HG03139 (cell line): ENCODE measurements at regions not wholly inside any gene's neighbourhood (a gene's known extent, or its start where the extent isn't known, plus 50 kb on each side); places are given as distances from the start of the nearest gene placed in this dataset.
"Not testable (repeated sequence)": the region's sequence is repeated elsewhere in the genome, so short reads cannot be mapped to it uniquely, and the experiment has no call there.

Experiments used
- ATAC-seq: cut with Tn5 transposase; IDR thresholded peaks from one replicate; pipeline ENCODE4 v1.9.1; 2021; ENCODE audit not compliant: unreplicated experiment

DNA sequence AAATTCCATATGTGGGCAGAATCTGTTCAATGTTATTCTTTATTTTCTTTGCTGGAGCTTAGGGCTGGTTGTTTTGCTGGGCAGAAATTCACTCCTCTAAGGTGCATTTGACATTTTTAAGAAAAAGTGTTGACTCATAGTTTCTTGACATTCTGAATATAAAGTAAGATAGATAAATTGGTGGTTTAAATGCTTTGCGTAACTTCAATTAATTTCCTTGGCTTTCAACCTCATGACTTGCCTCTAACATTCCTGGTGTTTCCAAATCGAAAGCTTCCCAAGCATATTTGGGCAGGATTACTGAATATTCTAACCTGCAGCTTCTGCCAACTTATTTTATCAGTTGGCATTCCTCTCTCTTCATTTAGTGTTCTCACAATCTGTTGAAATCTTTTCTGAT is 718.7 kb upstream of the ADGRB3 start:
- ATAC-seq = no peak

DNA sequence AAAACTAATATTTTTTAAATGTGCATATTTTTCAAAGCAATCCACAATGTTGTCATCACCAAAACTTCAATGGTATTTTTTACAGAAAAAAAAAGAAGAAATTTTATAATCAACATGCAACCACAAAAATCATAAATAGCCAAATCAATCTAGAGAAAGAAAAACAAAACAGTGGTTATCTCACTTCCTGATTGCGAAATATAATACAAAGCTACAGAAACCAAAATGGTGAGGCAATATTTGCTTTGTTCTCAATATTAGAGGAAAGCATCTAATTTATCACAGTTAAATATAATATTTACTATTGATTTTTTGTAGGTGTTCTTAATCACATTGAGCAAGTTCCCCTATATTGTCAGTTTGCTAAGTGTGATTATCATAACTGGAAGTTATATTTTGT is 720.7 kb upstream of the ADGRB3 start:
- no peak for ATAC-seq

DNA sequence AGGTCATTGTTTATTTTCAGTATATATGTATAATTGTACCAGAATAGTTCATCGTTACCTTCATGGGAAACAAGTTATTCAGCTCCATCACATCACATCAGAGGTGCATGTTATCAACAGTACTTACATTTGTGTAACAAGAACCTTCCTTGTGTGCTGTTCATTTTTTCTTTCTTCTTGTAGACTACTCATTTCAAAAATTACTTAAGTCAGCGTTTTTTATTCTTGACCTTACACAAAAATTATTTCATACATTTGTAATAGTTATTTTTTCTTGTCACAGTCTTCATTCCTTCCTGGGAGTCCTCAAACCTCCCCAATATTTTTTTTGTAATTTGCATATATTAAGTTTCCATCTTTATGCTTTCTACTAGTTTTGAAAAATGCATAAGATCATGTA is 725.7 kb upstream of the ADGRB3 start:
- no peak for ATAC-seq

DNA sequence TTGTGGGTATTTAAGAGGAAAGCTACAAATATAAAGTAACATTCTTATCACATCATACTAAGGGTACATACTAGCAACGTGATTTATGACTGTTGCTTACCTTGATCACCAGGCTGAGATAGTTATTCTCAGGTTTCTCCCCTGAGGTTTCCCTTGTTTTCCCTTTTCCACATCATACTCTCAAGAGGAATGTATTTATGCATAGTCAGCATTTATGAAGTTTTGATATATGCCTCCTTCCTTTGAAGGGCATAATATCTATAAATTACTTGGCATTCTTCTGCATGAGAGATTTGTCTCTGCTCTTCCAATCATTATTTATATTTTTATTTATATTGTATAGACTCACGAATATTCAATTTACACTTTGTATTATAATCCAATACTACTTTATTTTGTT is 726.7 kb upstream of the ADGRB3 start:
- no peak for ATAC-seq

DNA sequence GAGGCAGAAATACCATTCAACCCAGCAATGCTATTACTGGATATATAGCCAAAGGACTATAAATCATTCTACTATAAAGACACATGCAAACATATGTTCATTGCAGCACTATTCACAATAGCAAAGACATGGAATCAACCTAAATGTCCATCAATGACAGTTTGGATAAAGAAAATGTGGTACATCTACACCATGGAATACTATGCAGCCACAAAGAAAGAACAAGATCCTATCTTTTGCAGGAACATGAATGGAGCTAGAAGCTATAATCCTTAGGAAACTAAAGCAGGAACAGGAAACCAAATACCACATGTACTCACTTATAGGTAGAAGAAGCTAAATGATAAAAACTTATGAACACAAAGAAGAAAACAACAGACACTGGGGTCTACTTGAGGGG is 730.3 kb upstream of the ADGRB3 start:
- not testable (repeated sequence) for ATAC-seq

DNA sequence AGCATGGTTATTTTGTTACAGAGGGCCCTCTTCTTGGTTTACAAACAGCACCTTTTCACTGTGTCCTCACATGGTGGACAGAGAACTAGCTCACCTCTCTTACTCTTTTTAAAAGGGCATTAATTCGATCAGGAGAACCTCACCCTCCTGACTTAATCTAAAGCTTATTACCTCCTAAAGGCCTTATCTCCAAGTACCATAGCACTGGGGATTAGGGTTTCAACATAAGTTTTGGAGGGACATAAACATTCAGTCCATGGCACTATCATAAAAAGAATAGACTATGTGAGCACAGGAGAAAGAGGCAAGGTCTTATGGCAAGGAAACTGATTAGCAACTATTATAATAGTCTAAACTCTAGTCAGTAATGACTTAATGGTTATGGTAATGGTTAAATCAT is 736.2 kb upstream of the ADGRB3 start:
- no peak for ATAC-seq

DNA sequence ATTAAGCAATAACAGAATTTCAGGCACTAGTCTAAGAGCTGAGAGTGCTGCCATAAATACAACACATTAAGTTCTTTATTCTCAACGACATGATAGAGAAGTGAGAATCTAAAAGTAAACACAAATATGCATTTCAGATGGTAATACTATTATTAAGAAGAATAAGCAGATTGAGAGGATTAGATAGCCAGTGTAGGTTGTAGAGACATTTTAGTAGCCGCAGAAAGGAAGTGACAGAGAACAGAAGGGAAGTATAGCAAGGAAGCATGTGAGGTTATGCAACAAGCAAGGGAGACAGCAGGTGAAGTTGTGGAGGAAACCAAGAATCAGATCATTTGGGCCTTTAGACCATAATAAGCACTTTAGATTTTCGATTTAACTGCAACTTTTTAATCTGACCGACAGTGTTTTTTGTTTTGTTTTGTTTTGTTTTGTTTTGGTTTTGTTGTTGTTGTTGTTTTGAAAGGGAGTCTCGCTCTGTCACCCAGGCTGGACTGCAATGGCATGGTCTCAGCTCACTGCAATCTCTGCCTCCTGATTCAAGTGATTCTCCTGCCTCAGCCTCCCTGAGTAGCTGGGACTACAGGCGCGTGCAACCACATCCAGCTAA is 737.0 kb upstream of the ADGRB3 start:
- no peak for ATAC-seq

DNA sequence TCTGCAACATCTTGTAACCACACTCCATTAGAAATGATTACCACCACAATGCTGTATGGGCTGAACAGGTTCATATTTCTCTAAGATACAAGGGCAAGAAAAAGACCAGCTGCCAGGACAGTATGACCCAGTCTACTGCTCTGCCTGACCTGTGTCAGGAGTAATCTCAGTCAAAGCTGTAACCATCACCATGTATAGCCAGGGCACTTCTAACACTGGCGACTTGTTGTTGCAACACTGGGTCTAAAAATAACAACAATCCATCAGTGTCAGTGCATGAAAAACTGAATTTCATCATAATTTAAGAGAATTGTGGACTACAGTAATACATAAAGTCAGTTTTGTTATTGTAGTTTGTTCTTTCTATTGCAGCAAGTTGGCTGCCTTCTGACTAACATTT is 738.6 kb upstream of the ADGRB3 start:
- no peak for ATAC-seq

DNA sequence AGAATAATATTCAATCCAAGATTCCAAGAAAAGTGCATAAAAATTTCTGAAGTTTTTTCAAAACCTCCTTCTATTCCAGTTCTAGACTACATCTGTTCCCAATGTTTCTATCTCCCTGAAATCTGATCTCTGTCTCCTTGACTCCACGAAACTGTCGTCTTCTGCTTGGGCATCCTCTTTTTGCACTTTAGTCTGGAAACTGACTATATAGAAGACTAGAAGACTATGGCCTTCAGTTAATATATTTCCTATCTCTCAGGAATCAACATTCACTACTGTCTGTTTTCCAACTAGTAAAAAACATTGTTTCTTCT is 745.4 kb upstream of the ADGRB3 start:
- no peak for ATAC-seq

DNA sequence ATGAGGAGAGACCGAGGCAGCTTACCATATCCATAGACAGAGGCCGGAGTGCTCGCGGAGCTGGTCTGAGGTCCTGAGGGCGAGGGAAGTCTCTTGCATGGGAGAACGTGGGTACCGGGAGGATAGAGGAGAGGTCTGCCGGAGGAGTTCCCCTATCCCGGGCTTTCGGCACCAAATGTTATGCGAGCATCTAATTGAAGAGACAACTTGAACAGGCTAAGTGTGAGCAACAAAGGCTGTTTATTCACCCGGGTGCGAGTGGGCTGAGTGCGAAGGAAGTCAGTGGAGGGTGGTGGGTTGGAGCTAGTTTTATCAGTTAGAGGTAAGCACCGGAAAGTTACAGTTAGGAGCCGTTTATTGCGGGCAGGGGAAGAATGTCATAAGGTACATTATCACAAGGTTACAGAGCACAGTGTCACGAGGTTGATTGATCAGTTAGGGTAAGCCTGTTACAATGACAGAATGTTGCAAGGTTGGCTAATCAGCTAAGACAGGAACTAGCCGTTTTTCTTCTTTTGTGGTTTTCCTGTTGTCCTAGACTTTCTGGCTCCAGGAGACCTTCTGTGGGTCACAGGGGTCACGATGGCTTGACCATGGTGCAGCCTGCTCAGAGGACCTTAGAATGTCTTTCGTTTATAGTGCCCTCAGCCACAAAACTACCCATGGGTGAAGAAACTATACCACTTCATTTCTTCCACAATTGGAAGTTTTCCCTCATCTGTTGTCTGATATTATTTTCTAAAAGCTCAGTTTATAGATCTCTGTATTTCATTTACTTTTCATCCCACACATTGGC is 746.0 kb upstream of the ADGRB3 start:
- no peak for ATAC-seq

DNA sequence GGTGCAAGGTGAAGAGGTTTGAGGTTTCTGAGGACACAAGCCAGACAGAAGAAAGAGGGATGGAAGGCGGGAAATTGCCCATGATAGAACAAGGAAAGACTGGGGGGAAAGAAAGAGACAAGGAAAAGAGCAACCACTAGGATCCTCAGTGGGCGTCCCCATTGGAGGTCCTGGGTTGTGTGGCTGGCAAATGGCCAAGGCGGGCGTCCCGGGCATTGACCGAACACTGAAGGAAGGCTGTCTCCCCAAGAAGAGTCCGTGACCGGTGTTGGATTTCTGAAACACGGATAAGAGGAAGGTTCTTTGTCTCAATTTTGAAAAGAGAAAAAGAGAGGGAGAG is 746.6 kb upstream of the ADGRB3 start:
- ATAC-seq = no peak

DNA sequence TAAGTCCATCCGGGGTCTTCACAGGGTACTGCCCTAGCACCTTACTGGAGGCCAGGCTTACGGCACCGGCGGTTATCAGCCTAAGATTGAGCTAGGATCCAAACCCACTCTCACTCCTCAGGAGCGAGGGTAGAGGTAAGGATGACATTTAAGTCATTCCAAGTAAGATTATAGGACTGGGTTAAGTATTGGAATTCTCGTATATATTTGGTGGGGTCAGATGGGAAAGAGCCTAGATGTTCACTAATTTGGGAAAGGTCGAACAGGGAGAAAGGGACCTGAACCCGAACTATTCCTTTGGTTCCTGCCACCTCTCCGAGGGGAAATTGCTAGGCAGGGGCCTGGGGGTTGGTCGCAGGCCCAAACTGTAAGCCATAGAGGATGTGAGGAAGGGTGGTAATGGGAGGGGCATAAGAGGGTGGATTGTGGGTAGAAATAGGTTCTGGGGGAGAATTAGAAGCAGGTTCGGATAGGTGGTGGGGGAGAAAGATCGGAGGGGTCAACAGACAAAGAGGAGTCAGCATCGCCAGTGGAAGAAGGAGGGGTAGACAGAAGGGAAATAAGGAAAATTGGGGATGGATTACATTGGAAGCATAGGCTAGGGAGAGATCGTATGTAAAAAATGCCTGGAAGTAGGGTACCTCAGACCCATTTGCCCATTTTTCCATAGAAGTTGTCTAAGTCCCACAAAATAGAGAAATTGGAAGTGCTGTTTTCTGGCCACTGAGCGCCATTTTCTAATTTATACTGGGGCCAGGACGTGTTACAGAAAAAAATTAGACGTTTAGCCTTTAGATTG is 747.1 kb upstream of the ADGRB3 start:
- no peak for ATAC-seq

DNA sequence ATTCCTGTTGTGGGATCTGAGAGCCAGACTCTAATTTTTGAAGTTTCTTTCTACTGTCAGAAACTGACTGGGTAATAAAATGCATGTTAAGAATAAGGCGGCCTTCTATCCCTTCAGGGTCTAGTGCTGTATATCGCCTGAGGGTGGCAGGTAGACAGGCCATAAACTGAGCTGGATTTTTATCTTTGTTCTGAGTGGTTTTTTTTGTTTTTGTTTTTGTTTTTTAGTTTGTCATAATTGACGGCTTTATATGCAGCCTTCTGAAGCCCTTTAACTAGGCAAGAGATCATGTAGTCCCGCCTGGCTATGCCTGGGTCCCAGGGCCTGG is 747.7 kb upstream of the ADGRB3 start:
- no peak for ATAC-seq

DNA sequence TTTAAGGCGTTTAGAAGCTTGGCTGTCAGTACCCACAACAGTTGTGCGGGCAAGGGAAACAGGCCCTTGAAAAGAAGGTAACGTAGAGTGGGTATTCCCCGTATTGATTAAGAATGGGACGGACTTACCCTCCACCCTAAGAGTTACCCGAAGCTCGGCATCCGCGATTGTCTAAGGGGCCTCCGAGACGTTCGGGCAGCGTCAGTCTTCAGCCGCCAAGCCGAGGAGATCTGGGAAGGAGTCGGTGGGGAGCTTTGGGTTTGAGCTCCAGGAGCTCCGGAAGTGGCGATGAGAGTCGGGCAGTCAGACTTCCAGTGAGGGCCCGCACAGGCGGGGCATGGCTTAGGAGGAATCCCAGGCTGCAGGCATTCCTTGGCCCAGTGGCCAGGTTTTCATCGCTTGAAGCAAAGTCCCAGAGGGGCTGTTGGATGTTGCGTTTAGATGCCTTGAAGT is 748.2 kb upstream of the ADGRB3 start:
- no peak for ATAC-seq

DNA sequence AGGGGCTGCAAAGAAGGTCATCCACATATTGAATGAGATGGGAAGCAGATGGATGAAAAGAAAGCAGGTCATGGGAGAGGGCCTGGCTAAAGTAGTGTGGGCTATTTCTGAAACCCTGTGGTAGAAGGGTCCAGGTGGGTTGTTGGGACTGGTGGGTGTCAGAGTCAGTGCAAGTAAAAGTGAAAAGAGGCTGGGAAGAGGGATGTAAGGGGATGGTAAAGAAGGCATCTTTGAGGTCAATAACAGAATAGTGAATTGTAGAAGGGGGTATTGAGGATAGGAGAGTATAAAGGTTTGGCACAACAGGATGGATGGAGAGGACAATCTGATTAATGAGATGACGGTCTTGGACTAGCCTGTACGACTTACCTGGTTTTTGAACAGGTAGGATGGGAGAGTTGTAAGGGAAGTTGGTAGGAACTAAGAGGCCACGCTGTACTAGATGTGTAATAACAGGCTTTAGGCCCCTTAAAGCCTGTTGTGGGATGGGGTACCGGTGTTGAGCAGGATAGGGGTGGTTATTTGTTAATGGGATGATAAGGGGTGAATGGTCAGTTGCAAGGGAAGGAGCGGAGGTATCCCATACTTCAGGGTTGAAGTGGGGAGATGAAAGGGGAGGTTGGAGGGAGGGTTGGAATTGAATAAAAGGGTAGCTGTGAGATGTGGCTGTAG is 748.9 kb upstream of the ADGRB3 start:
- no peak for ATAC-seq

DNA sequence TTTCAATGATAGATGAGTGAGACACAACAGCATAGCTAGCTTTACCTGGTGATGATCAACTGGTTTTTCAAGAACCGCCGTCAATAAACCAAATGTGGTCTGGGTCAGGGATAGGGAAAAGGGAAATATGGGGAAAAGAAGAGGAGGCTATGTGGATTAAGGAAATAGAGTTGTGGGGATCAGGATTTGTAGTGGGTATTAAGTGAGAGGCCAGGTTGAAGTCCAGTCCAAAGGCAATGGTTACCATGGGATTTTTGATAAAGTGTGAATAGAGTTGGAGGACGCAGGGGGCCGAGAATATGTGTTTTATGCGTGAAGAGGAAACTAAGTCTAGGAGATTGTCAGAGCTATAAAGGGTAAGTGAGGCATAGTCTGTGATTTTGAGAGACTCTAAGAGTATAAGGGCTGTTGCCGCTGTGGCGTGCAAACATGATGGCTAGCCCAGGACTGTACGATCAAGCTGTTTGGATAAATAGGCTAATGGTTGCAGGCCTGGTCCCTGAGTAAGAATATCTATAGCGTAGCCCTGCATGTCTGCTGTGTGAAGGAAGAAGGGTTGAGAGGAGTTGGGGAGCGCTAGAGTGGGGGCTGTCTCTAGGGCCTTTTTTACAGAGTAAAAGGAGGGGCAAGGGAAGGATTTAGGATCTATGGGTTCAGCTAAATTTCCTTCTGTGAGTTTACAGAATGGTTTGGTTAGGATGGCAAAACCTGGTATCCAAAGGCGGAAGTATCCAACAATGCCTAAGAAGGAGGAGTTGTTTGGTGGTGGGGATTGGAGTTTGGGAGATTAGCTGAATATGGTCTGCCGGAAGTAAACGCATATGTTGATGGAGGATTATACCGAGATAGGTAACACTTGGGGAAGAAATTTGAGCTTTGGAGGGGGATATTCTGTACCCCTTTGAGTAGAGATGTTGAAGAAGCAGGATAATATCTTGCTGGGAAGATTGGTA is 749.7 kb upstream of the ADGRB3 start:
- no peak for ATAC-seq

DNA sequence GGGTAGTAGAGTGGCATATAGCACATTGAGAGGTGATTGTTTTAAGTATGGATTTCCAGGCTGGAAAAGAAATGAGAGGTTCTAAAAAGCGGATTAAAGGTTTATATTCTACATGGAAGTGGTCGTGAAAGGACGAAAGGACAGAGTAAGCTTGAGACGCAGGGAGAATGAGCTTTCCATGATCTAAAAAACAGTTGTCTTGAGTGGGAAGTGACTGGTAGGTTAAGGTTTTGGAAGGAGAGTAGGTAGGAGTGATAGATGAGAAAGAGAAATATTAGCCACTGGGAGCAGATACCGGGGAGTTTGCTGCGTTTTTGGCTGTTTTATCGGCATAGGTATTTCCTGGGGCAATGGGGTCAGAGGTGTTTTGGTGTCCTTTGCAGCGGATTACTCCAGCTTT is 750.6 kb upstream of the ADGRB3 start:
- no peak for ATAC-seq

DNA sequence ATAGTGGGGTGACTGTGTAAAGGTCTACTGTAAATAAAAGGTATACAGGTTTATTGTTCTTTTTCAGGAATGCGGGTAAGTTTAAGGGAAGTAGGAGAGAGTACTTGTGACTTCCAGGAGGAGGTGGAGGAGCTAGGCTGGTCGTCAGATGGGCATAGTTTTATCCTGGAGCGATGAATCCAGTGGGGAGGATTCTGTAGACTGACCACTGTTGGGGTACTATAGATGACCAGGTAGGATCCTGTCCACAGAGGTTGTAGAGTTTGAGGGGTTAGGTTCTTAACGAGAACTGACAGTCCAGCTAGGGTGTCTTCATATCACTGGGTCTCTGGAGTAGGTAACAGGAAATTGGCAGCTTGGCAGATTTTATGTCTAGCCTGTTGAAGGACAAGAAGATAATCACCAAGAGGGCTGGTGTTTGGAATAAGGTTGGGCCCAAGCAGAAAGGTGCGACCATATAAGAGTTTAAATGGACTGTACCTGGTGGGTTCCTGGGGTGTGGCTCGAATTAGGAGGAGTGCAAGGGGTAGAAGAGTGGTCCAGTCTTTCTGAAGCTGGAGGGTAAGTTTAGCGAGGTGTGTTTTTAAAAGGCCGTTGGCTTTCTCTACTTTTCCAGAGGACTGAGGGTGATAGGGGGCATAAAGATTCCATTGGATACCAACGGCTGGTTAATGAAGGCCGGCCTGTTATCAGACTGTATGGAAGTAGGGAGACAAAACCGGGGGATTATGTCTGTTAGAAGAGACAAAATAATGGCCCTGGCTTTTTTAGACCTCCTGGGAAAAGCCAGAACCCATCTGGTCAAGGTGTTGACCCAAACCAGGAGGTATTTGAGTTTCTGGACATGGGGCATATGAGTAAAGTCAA is 751.3 kb upstream of the ADGRB3 start:
- ATAC-seq = no peak

DNA sequence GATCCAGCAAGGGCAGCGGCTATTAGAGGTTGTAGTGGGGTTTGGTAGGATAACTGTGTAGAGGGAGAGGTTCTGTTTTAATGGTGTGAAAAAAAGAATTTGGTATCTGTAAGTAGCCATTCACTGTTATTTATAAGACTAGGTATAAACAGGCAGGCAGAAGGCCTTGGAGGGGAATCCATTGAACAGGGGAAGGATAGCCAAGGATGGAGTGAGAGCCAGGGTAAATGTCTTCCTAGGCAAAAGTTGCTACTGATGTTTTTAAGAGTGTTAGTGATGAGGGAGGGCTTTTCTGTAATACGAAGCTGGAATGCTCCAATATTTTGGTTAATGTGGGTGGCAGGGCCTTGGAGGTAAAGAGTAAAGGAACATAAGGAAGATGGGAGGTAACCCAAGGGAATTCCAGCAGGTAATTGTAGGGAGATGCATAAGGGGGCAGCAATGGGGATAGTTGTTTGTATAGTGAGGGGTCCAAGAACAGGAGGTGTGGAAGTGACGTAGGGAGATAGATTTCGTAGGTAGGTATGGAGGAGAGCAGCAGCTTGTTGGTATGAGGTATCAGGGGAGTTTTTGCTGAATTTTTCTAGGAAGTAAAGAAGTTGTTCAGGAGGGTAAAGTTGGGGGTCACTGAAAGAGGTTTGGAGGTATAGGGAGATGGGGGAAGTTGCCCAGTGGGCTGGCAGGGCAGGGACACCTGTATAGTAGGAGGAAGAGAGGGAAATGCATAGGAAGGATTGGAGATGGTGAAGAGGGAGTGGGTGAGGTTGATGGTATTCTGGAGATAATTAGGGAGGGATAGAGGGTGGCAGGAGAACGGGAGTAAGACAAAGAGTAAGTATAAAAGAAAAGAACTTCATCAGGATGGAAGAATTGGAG is 752.4 kb upstream of the ADGRB3 start:
- ATAC-seq = no peak
